HCT116 (cell line): ENCODE measurements at regions not wholly inside any gene's neighbourhood (a gene's known extent, or its start where the extent isn't known, plus 50 kb on each side); places are given as distances from the start of the nearest gene placed in this dataset.

Experiments used
- ATAC-seq: fragments of 200-7000 bp; cut with Tn5 transposase; 2 replicates; pipeline ENCODE4 v1.9.1; 2020; ENCODE audit warnings: mild to moderate bottlenecking, moderate library complexity
- BruUV-seq: library from RNA; stranded (reverse); fragments of 400-500 nt; replicated peaks from 2 replicates; lab custom pipeline; 2021; lab: Mats Ljungman, UMichigan
- CTCF ChIA-PET: fragments of 300-600 bp; sonication (Branson Sonifier 250); formaldehyde crosslinking; loops from one replicate; lab custom pipeline; 2021; ENCODE audit warnings: antibody characterized with exemption; lab: Charles Lee
- POLR2A ChIA-PET: fragments of 300-600, 350-600 bp; sonication (Branson Sonifier 250); formaldehyde crosslinking; loops from one replicate; lab custom pipeline; 2021; ENCODE audit warnings: antibody characterized with exemption; lab: Charles Lee
- RAD21 ChIA-PET, 2 experiments: fragments of 300-600 bp; sonication (Branson Sonifier 250); formaldehyde crosslinking; loops; one replicate each; lab custom pipeline; 2023; ENCODE audit warnings: low total read pairs in 2 of 2; ENCODE audit not compliant: uncharacterized antibody in 2 of 2, unreplicated experiment in 2 of 2, low non-redundant PET in 1 of 2; lab: Charles Lee
- DNase-seq: peaks from one replicate; pipeline ENCODE4 v3.0.0-alpha.2; 2010; ENCODE audit warnings: low read depth, low spot score
- H2AFZ ChIP-seq: fragments of 200-600 bp; shearing (Covaris generic), sonication (generic); 2 replicates; pipeline ENCODE4 v1.6.1; 2017; ENCODE audit warnings: low read depth, mixed run types, mixed read lengths, antibody characterized with exemption, low read length; ENCODE audit not compliant: poor library complexity, severe bottlenecking
- H3K27ac ChIP-seq: 2 replicates; pipeline ENCODE4 v1.5.1; 2012; ENCODE audit warnings: low read depth, low read length
- H3K27me3 ChIP-seq: fragments of 200-600 bp; sonication (generic); 2 replicates; pipeline ENCODE4 v1.6.1; 2016; ENCODE audit warnings: mixed run types, low read length, mixed read lengths; ENCODE audit not compliant: insufficient read depth
- H3K36me3 ChIP-seq, 2 experiments: fragments of 200-500 bp in 1 of 2; fragments of 200-600 bp in 1 of 2; sonication (Bioruptor generic) in 1 of 2; sonication (generic) in 1 of 2; 2 replicates each; pipeline versions ENCODE4 v1.5.1 to v1.6.1; 2014 to 2016; ENCODE audit warnings: low read length in 2 of 2, inconsistent platforms in 1 of 2, mixed read lengths in 1 of 2, mixed run types in 1 of 2; ENCODE audit not compliant: insufficient read depth in 2 of 2, control insufficient read depth in 1 of 2
- H3K4me1 ChIP-seq, 2 experiments: fragments of 200-600 bp in 1 of 2; sonication (generic) in 1 of 2; 2 replicates each; pipeline versions ENCODE4 v1.5.1 to v1.6.1; 2012 to 2017; ENCODE audit warnings: low read length in 2 of 2, inconsistent platforms in 1 of 2, mild to moderate bottlenecking in 1 of 2, mixed read lengths in 1 of 2, mixed run types in 1 of 2, moderate library complexity in 1 of 2; ENCODE audit not compliant: insufficient read depth in 2 of 2, control insufficient read depth in 1 of 2
- H3K4me2 ChIP-seq: fragments of 200-600 bp; sonication (generic); 2 replicates; pipeline ENCODE4 v1.6.1; 2017; ENCODE audit warnings: mixed run types, low read length, mixed read lengths
- H3K4me3 ChIP-seq, 2 experiments: fragments of 200-600 bp in 1 of 2; sonication (generic) in 1 of 2; replicated peaks in 1 of 2; 2 replicates each; pipeline ENCODE4 v1.5.1; 2011 to 2016; ENCODE audit warnings: low read length in 2 of 2, control low read depth in 1 of 2, low read depth in 1 of 2, mild to moderate bottlenecking in 1 of 2, mixed read lengths in 1 of 2, mixed run types in 1 of 2
- H3K79me2 ChIP-seq: fragments of 200-600 bp; sonication (generic); 2 replicates; pipeline ENCODE4 v1.6.1; 2017; ENCODE audit warnings: mild to moderate bottlenecking, mixed run types, low read length, moderate library complexity, mixed read lengths; ENCODE audit not compliant: insufficient read depth
- H3K9ac ChIP-seq: fragments of 200-600 bp; sonication (generic); 2 replicates; pipeline ENCODE4 v1.6.1; 2016; ENCODE audit warnings: low read length, mixed read lengths
- H3K9me2 ChIP-seq: fragments of 200-600 bp; sonication (generic), shearing (Covaris generic); 2 replicates; pipeline ENCODE4 v1.6.1; 2017; ENCODE audit warnings: mixed run types, mild to moderate bottlenecking, moderate library complexity; ENCODE audit not compliant: insufficient read depth
- H3K9me3 ChIP-seq, 2 experiments: fragments of 200-500 bp in 1 of 2; fragments of 200-600 bp in 1 of 2; sonication (Bioruptor generic) in 1 of 2; sonication (generic) in 1 of 2; 2 replicates each; pipeline ENCODE4 v1.6.1; 2014 to 2017; ENCODE audit warnings: low read length in 2 of 2, mixed read lengths in 2 of 2, inconsistent platforms in 1 of 2, low read depth in 1 of 2, mild to moderate bottlenecking in 1 of 2, mixed run types in 1 of 2, moderate library complexity in 1 of 2; ENCODE audit not compliant: control insufficient read depth in 1 of 2, insufficient read depth in 1 of 2
- H4K20me1 ChIP-seq: fragments of 200-600 bp; sonication (generic), shearing (Covaris generic); 2 replicates; pipeline ENCODE4 v1.6.1; 2017; ENCODE audit warnings: mixed run types, mild to moderate bottlenecking, moderate library complexity; ENCODE audit not compliant: insufficient read depth
- ATF3 ChIP-seq: IDR thresholded peaks from 2 replicates; pipeline ENCODE4 v1.6.1; 2012
- CEBPB ChIP-seq: IDR thresholded peaks from 2 replicates; pipeline ENCODE4 v1.6.1; 2012; ENCODE audit warnings: low read depth
- CTCF ChIP-seq, 3 experiments: fragments of 200-600 bp in 1 of 3; sonication (generic) in 1 of 3; IDR thresholded peaks in 2 of 3; conservative IDR thresholded peaks in 1 of 3; 2 replicates each; pipeline ENCODE4 v1.5.1; 2012 to 2017; ENCODE audit warnings: low read depth in 2 of 3, low read length in 2 of 3, antibody characterized with exemption in 1 of 3, borderline replicate concordance in 1 of 3, control low read depth in 1 of 3, mild to moderate bottlenecking in 1 of 3, mixed read lengths in 1 of 3, mixed run types in 1 of 3, moderate library complexity in 1 of 3; ENCODE audit not compliant: insufficient read depth in 1 of 3
- EGR1 ChIP-seq: IDR thresholded peaks from 2 replicates; pipeline ENCODE4 v1.6.1; 2012; ENCODE audit warnings: low read depth
- EZH2phosphoT487 ChIP-seq: fragments of 200-600 bp; IDR thresholded peaks from 2 replicates; pipeline ENCODE4 v1.6.1; 2018; ENCODE audit warnings: antibody characterized with exemption, borderline replicate concordance
- FOSL1 ChIP-seq: IDR thresholded peaks from 2 replicates; pipeline ENCODE4 v1.6.1; 2012; ENCODE audit warnings: low read depth
- JUND ChIP-seq: IDR thresholded peaks from 2 replicates; pipeline ENCODE4 v1.6.1; 2012
- POLR2A ChIP-seq: IDR thresholded peaks from 2 replicates; pipeline ENCODE4 v1.7.0; 2011; ENCODE audit warnings: borderline replicate concordance; ENCODE audit not compliant: insufficient read depth, insufficient read length; ENCODE audit errors: extremely low read depth
- RAD21 ChIP-seq: IDR thresholded peaks from 2 replicates; pipeline ENCODE4 v1.6.1; 2012; ENCODE audit warnings: low read depth, mild to moderate bottlenecking
- REST ChIP-seq: IDR thresholded peaks from 2 replicates; pipeline ENCODE4 v1.6.1; 2012; ENCODE audit warnings: low read depth
- SIN3A ChIP-seq: IDR thresholded peaks from 2 replicates; pipeline ENCODE4 v1.6.1; 2012; ENCODE audit warnings: low read depth
- SP1 ChIP-seq: IDR thresholded peaks from 2 replicates; pipeline ENCODE4 v1.6.1; 2012; ENCODE audit warnings: low read depth
- SRF ChIP-seq: IDR thresholded peaks from 2 replicates; pipeline ENCODE4 v1.6.1; 2012; ENCODE audit warnings: low read depth
- YY1 ChIP-seq: IDR thresholded peaks from 2 replicates; pipeline ENCODE4 v1.6.1; 2011; ENCODE audit warnings: low read length, low read depth, moderate library complexity, mild to moderate bottlenecking; ENCODE audit not compliant: insufficient replicate concordance; ENCODE audit errors: extremely low read depth
- ZBTB33 ChIP-seq: IDR thresholded peaks from 2 replicates; pipeline ENCODE4 v1.6.1; 2011; ENCODE audit warnings: mild to moderate bottlenecking, low read length, moderate library complexity; ENCODE audit not compliant: insufficient replicate concordance; ENCODE audit errors: extremely low read depth
- ZFX ChIP-seq: fragments of 450-650 bp; IDR thresholded peaks from 2 replicates; pipeline ENCODE4 v1.6.1; 2017
- intact Hi-C: fragments of 100-400 bp; cut with micrococcal nuclease; formaldehyde crosslinking; loops from 2 replicates; pipeline ENCODE4 v1.10.0; 2022

- no peaks in the 10 kb centered on the region for H3K9me3 ChIP-seq
- no peak overlapping the region for H3K9ac ChIP-seq
- RAD21 ChIA-PET, result no interaction called here
- no peaks in the 10 kb centered on the region for H3K79me2 ChIP-seq
- no peaks in the 10 kb centered on the region for H4K20me1 ChIP-seq
- DNase-seq, result no peak
- no peak overlapping the region for H3K4me3 ChIP-seq
- no TSS peak for BruUV-seq
- CTCF ChIA-PET, result no interaction called here
- H3K27me3 ChIP-seq, result 0 out of 2 replicates have a peak, but pooled peaks cover 2% of the 10 kb centered on the region
- ATAC-seq, result no peak
- no peak overlapping the region for H3K4me2 ChIP-seq
- H2AFZ ChIP-seq, result no peak overlapping the region
- intact Hi-C loops, result no loop called here
- H3K9me2 ChIP-seq, result no peaks in the 10 kb centered on the region
- no peak overlapping the region for H3K27ac ChIP-seq
- no peak for TF ChIP-seq SIN3A
- no peak for TF ChIP-seq FOSL1
- TF ChIP-seq EZH2phosphoT487, result no peak
- no peak for TF ChIP-seq SRF
- no peak for TF ChIP-seq ZFX
- TF ChIP-seq REST, result no peak
- TF ChIP-seq SP1, result no peak
- TF ChIP-seq POLR2A, result no peak
- no peak for TF ChIP-seq ATF3
- TF ChIP-seq EGR1, result no peak
- TF ChIP-seq JUND, result no peak
- no peak for TF ChIP-seq CTCF (IDR thresholded peaks at IDR 0.05 in 2 of 3, conservative IDR thresholded peaks at IDR 0.05 in 1 of 3; ENCODE audit: borderline replicate concordance in 1 of 3, insufficient read depth in 1 of 3, low read depth in 2 of 3, low read length in 2 of 3)
- TF ChIP-seq RAD21, result no peak
- no peak for TF ChIP-seq CEBPB
- no peak for TF ChIP-seq YY1
- TF ChIP-seq ZBTB33, result no peak
- TF ChIP-seq, all 23 proteins: peak for 0
- no peaks in the 10 kb centered on the region for H3K4me1 ChIP-seq
- H3K36me3 ChIP-seq, result no peaks in the 10 kb centered on the region
- POLR2A ChIA-PET, result no interaction called here
Observed at GRCh38 chr2:199128476-199129229, 329.1 kb downstream of the SATB2 start.
